K562 (cell line): ENCODE measurements at regions not wholly inside any gene's neighbourhood (a gene's known extent, or its start where the extent isn't known, plus 50 kb on each side); places are given as distances from the start of the nearest gene placed in this dataset.

ENCODE experiments used
- CBX3 ChIP-seq, 2 experiments: IDR thresholded peaks; 1 replicate in 1 of 2; 2 replicates in 1 of 2; pipeline ENCODE4 v1.6.1; 2012; ENCODE audit warnings: inconsistent platforms in 2 of 2, low read length in 2 of 2, borderline replicate concordance in 1 of 2, control low read depth in 1 of 2
- LCOR ChIP-seq: sonication (generic); formaldehyde crosslinking; IDR thresholded peaks from 2 replicates; pipeline ENCODE4 v1.8.0; 2022; ENCODE audit warnings: mild to moderate bottlenecking, missing genetic modification reagents
- MAFG ChIP-seq: fragments of 450-650 bp; conservative IDR thresholded peaks from 2 replicates; pipeline ENCODE4 v1.6.1; 2016; ENCODE audit warnings: missing genetic modification characterization, missing compliant biosample characterization
- PHF8 ChIP-seq: fragments of 200-600 bp; sonication (generic); IDR thresholded peaks from 2 replicates; pipeline ENCODE4 v1.6.1; 2012; ENCODE audit warnings: mixed run types, mild to moderate bottlenecking, inconsistent platforms, low read length, moderate library complexity, borderline replicate concordance
- RERE ChIP-seq: sonication (generic); formaldehyde crosslinking; IDR thresholded peaks from 2 replicates; pipeline ENCODE4 v1.8.0; 2023; ENCODE audit warnings: missing genetic modification reagents, mild to moderate bottlenecking, borderline replicate concordance
- ZNF143 ChIP-seq: sonication (generic); formaldehyde crosslinking; IDR thresholded peaks from 2 replicates; pipeline ENCODE4 v1.9.0; 2022; ENCODE audit warnings: mild to moderate bottlenecking, missing genetic modification reagents
- ZNF212 ChIP-seq: fragments of 450-650 bp; formaldehyde crosslinking; IDR thresholded peaks from 2 replicates; pipeline ENCODE4 v1.4.0; 2020; ENCODE audit warnings: mild to moderate bottlenecking
- ZNF79 ChIP-seq: fragments of 250-450 bp; sonication (Bioruptor Pico); IDR thresholded peaks from 2 replicates; pipeline ENCODE4 v1.4.0; 2020; ENCODE audit warnings: low read depth, mild to moderate bottlenecking, moderate library complexity

DNA sequence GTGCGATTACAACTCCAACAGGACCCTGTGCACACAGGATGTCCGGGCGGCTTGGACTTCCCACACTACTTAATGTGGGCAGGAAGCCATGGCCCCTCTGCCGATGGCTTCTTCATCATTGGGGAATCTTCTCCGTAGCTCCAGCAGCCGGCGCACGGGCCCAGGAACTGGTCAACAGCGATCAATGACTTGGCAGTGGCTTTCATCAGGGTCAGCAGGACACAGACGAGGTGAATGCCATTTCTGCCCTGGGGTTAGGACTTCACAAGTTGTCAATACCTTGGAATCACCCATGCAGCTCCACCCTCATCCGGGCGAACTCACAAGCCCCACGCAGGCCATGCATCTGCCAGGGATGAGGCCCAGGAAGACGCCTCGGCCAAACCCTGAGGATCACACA, 645.7 kb downstream of the BRD1 start (continued):
- TF ChIP-seq RERE (CRISPR knock-in tag) (no peak), ZNF212 (no peak), PHF8 (no peak), ZNF79 (no peak), ZNF143 (CRISPR knock-in tag) (no peak), LCOR (CRISPR knock-in tag) (no peak), MAFG (tag) (no peak), CBX3 (IDR thresholded peaks at IDR 0.05; ENCODE audit: borderline replicate concordance in 1 of 2, low read length in 2 of 2) (no peak)
